ENCODE measurements at regions not wholly inside any gene's neighbourhood (a gene's known extent, or its start where the extent isn't known, plus 50 kb on each side); places are given as distances from the start of the nearest gene placed in this dataset.

DNA sequence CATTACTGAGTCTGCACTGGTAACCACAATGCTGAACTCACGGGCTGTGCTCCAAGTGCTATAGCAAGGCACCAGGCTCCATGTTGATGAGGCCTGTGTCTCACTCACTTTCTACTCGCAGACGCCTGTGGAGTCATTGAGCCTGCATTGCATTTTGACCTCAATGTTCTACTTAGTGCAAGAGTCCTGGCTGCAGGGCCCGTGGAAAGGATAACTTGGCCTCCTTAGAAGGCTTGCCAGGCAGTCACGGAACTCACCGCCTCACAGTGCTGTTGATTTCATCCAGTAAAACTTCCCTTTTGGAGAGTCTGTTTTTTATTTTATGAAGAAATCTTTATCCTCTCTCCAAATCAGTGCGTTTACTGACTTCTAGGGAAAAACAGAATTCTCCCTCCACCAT lies 290.4 kb downstream of the RNF144A start:
- intact Hi-C loops (cut with micrococcal nuclease) = no loop called here

DNA sequence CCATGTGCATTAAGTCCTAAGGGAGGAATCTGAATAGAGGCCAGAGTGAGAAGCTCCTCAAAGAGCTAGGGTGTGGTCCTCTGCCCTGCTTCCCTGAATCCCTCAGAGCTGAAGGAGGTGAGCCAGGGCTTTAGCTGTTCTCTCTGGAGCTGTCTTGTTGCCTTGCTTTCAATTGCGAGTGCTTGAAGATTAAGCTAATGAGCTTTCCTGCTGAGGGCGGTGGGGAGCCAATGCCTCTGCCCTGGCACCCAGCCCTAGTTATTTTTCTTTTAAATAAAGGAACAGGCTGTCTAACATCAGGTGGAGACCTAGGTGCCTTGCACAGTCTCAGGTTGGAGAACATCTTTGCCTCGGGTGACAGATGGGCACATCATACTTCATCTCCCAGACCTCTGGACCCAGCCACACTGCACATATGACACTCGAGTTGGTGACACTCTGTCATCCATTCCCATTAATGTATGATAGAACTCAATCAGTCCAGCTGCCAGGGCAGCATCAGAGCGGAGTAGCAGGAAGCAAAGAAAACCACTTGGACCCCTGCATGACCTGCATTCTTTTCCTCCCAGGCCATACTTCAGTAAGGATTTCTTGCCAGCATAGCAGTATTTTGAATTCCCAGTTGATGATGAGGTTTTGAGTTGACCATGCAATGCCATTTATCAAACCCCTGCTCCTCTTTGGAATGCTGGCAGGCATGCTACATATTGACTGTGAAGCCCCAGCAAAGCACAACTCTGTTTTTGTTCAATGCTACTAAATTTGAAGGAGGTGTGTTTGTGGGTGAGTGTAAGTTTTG lies 292.7 kb downstream of the RNF144A start:
- intact Hi-C loops (cut with micrococcal nuclease) = no loop called here

DNA sequence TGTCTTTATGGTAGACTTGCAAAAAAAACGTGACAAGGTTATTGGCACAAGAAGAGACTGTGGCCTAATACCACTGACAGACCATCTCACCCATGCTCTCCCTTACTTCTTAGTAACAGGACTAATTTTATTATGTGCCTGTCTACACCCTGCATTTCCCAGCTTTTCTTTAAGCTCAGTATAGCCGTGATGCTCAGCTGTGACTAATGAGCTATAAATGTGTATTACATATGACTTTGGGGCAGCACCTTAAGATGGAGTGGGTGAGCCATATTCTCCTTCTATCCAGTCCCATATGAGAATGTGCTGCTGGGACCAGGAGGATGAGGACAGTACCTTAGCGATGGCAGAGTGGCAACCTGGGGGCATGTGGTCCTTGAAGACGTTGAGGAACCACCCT lies 293.5 kb downstream of the RNF144A start:
- intact Hi-C loops (cut with micrococcal nuclease) = no loop called here

DNA sequence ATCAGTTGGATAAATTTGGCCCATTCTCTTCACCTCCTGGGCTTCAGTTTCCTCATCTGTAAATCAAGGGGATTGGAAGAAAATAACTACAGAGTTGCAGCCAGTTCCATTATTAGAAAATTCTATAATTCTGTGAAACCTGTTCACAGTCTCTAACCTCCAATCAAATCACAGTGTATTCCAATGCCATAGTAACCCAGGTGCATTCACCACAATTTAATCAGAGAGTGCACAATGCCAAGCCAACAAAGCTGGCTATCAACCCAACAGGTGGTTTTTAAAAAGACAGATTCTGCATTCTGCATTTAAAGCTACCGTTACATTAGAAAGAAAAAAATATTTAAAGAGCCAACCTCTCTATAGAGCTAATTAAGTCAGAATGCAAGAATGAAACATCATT lies 308.6 kb downstream of the RNF144A start:
- intact Hi-C loops (cut with micrococcal nuclease) = no loop called here

DNA sequence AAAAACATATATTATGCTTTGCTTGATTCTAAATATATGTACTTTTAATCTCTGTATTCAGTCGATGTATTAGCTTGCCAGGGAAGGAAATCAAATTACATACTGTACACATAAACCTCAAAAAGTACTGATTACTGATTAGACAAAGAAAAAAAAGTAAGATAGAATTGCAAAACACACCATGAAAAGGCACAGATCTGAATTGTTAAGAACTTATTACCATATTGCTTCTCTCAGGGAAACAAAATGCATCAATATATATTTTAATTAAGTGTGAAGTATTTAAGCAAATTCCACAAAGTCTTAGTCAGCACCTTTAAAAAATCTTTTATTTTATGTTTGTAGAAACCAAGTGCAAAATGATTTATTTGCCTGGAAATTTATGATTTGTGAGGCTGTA lies 309.3 kb downstream of the RNF144A start:
- intact Hi-C loops (cut with micrococcal nuclease) = no loop called here

DNA sequence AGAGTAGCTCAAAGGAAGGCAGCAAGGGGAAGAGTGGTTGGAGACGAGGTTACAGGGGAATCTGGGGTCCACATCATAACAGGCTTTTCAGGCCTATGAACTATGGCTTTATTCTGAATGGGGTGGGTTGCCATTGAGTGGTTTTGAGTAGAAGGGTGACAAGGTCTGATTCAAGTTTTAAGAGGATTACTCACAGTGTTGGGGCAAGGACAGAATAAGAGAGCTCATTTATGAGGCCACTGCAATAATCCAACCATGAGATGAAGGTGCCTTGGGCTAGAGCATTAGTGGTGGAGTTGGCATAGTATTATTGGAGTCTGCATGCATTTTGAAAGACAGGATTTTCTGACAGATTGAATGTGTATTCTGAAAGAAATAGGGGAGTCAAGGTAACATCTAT lies 315.9 kb downstream of the RNF144A start:
- intact Hi-C loops (cut with micrococcal nuclease) = no loop called here

DNA sequence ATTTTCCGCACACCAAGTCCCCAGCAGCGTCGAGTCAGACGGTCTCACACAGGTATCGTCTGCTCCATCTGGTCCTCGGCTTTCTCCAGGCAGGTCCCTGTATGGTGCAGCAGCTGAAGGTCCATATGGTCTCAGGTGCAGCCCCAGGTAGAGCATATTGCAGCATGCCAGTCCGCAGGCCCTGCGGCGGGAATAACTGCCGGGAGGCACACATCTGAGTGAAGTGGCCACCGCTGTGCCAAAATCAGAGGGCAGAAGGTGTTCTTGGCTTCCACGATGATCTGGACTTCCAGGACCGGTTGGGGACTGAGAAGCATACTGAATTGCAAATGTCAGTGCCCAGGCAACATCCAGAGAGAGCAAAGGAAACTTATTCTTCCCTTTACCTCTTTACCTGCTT lies 320.3 kb downstream of the RNF144A start:
- intact Hi-C loops (cut with micrococcal nuclease) = no loop called here

DNA sequence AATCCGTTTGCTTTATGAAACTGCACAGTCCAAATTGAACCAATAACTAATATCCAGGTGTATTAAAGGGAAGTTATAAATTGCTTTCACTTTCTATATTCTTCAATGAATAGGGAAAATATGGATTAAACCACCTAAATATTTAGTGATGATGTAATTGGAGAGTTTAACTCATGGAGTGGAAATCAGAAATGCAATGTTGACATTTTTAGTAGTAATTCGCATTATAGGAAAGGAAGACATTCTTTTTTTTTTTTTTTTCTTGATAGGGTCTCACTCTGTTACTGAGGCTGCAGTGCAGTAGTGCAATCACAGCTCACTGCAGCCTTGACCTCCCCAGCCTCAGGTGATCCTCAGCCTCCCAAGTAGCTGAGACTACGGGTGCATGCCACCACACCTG lies 321.9 kb downstream of the RNF144A start:
- intact Hi-C loops (cut with micrococcal nuclease) = no loop called here

DNA sequence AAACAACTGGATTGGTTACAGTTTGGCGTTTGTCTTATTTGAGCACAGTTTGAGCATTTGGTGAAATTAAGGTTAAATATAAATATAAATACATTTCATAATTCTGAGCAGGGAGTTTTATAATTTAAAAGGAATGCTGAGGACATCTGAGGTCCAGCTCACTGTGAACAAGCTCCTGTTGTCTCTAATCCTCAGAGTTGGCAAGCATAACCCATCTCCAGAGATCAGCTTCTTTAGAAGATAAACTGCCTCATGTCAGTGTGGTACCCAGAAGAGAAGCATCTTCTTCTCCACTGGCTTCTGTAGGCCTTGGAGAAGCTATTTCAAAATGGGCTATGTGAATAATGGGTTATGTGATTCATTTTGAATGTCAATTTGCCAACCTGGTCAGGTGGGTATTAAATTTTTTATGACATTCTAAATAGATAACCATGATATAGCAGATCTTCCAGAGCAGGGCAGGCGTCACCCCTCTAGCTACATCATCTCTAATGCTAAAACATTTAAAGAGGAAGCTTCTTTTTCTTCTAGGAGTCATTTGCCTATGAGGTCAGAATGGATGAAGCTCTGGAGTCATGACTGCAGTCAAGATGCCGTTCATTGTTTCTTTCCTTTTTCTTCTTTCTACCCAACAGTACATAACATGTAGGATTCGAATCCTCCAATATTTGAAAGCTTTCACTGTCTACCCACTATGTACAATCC lies 324.0 kb downstream of the RNF144A start:
- intact Hi-C loops (cut with micrococcal nuclease) = no loop called here

DNA sequence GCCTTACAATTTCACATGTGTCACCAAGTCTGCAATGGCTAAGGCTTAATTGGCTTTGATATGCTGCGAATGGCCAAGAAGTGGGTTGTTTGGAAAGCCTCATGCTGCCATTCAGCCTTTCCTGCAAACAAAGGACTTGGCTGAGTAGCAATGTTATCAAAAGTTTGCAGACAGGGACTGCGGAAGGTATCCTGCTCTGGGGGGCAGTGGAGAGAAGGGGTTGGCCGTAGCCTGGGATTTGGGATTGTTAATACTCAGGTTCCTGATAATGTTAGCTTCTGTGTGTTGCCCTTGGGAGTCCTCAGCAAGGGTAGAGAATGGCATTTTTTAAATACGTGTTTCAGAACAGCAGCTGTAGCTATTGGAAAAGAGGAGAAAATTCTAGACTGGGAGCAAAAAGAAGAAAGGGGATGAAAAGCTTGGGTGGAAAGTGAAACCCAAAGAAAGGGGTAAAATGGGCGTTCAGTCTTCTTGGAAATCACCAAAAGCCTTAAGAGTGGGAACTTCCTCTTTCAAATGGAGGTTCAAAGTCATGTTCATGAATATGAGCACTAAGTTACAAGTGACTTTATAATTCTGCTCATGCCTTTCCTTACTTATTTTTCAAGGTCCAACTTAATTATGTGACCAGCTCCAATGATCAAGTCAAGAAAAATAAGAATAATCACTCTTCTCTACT lies 325.1 kb downstream of the RNF144A start:
- intact Hi-C loops (cut with micrococcal nuclease) = no loop called here

DNA sequence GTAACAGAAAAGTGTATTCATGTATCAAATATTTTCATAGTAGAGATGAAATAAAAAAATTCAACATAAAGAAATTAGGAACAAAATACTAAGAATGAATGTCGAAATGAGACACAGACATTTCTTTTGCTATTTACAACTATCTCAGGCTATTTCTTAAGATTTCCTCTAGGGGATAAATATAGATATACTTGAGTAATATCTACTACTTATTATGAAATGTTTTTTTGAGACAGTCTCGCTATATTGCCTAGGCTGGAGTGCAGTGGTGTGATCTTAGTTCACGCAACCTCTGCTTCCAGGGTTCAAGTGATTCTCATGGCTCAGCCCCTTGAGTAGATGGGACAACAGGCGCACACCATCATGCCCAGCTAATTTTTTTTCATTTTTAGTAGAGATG lies 326.1 kb downstream of the RNF144A start:
- intact Hi-C loops (cut with micrococcal nuclease) = no loop called here

DNA sequence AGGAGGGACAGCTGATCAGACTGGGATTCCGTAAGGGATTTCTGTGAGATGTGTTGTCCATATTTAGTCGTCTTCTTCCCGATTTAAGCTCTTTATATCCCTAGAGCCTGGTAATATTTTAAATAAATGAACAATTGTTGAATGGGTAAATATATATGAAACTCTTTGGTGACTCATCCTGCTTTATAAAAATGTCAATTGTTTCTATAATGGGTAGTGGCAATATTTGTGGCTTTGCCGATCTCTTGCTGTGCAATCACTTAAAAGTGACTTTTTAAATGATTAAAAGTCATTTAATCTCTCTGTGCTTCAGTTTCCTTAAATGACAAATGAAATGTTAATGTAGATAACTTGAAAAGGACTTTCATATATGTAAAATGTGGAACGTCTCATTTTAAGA lies 339.2 kb downstream of the RNF144A start:
- intact Hi-C loops (cut with micrococcal nuclease) = no loop called here

DNA sequence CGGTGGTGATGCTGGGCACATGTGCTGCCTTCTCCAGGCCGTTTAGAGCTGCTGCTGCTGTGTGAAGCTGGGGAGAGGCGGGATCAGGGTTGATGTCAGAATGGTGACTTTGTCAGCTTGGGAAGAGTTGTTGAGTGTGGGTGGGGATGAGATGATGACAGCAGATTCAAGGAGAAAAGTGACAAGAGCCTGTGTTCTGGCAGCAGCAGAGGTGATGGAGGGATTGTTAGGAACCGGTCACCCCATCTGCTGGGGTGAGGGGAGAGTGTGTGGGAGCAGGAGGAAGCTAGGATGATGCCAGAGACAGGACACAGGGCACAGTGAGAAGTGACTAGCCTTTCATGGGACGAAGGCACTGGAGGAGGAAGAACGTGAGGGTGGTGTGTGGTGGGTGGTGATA lies 345.5 kb downstream of the RNF144A start:
- intact Hi-C loops (cut with micrococcal nuclease) = no loop called here

DNA sequence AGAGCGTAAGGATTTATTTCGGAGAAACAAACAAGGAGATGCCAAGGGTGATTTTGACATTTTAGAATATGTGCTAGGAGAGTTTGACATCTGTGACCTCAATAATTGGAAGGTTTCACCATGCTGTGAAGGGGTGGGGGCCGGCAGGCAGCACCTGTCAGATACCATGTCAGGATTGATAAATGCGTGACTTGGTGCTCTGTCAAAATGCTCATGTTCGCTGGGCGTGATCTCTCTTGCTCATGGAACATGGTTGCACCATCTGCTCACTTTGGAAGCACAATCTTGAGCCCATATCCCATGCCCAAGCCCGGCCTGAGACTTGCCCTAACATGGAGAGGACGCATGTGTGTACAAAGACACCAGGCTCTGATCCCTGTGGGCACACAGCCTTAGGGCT lies 347.6 kb downstream of the RNF144A start:
- intact Hi-C loops (cut with micrococcal nuclease) = no loop called here

DNA sequence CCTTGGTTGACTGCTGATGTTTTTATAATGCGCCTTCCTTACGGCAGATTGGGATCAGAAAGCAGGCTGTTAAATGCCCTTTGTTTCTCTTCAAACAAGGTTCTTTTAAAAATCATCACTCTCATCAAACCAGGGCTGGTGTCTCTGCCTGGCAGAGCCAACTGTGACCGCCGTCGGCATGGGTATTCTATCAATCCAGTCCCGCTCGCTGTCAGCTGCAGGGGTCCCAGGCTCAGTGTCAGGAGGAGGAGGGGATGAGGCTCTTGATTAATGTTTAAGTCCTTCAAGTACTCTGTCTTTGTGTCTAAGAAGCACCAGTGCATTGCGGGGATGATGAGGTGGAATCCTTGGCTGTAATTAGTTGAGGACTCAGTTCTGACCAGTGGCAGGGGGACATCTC lies 348.1 kb downstream of the RNF144A start:
- intact Hi-C loops (cut with micrococcal nuclease) = no loop called here

DNA sequence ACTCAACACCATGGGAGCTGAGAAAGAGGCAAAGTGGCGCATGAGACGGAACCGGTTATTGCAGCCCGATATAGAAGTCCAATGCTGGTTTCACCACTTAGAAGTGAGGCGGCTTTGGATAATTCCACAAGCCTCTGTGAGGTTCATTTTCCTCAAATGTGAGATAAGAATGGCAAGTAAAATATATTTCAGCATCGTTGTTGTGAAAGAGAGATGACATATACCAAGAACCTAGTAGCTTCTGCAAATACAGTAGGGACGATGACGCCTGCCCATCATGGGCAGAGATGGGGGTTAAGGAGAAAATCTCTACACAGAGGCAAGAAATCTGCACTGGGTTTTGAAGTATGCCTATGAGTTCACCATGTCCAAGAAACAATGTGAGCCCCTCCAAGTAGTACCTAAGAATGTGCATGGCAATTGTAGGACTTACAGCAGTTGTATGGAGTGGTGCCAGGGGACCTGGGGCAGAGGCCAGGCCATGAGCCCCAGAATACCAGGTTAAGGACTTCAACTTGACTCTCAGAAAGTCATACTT lies 352.0 kb downstream of the RNF144A start:
- intact Hi-C loops (cut with micrococcal nuclease) = no loop called here

DNA sequence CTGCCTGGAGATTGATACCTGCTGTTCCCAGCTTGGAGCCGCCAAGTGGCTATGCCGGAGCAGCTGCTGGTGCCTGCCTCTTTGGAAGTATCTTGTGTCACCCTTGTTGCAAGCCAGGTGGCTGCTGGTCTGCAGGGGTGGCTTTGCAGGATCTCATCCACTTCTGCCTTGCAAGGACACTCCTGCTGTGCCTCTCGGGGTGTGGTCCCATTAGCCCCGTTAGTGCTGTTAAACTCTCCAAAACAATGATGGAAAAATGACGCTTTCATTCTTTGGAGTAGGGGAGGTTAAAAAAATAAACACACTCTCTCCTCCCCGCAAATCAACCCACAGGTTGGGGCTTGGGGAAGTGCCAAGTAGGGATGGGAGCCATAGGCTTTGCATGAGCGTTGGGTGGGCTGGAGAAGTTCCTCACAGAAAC lies 352.8 kb downstream of the RNF144A start:
- intact Hi-C loops (cut with micrococcal nuclease) = no loop called here

DNA sequence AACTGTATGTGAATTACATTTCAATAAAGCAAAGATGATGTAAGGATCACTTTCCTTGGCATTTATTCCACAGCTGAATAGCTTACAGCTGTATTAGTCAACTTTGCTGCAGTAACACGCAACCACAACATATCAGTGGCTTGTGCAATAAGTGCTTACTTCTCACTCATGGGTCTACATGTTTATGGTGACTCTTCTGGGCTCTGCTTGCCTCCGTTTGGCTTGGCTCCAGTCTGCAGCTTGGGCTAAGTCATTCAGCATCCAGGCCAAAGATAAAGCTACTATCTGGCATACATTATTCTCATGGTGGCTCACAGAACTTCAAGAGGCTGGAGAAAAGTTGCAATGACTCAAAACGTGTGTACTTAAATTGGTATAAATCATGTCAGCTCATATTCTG lies 355.0 kb downstream of the RNF144A start:
- intact Hi-C loops (cut with micrococcal nuclease) = no loop called here

DNA sequence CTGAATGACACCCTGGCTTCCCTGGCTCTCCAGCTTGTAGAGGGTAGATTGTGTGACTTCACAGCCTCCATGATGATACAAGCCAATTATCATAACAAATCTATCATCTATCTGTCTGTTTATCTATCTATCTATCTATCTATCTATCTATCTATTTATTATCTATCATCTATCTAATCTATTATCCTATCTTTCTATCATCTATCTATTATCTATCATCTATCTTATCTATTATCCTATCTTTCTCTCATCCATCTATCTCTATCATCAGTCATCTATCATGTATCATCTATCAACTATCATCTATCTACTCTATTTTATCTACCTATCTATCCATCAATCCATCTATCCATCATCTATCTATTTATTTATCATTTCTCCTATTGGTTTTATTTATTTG lies 361.8 kb downstream of the RNF144A start:
- intact Hi-C loops (cut with micrococcal nuclease) = no loop called here

DNA sequence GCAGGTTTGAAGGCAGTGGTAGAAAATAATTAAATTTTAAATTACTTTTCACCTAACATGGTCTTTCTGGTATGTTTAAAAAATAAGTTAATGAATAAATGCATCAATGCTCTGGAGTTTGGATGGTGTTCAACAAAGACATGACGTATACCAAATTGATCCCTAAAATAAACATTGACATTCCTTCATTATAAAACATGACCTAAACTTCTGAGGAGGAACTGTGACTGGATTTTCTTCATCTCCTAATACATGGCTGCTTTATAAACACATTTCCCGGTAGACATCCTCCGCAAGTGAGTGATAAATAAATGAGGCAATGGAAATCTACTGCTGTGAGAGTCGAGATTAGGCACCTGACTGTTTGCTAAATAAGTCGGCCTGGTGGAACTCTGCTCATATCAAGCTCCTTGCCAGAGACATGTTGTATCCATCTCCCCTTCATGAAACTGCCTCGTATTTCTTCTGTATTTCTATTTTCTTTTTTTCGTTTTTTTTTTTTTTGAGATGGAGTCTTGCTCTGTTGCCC lies 362.3 kb downstream of the RNF144A start:
- intact Hi-C loops (cut with micrococcal nuclease) = no loop called here

DNA sequence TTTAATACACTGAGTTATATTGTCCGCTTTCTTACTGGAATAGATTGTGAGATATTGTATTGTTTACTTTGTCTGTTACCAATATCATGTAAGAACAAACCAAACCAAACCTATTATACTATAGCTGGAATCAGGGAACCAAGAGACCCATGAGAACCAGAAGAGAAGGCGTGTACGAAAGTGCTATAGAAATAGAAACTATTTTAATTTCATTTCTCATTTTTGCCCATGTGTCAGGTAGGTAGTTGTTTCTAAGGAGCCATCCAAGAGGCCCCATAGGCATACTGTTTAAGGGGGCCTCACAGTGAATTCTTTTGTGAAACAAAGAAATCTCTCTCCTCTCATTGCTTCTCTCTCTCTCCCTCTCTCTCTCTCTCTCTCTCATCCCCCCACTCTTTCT lies 363.6 kb downstream of the RNF144A start:
- intact Hi-C loops (cut with micrococcal nuclease) = no loop called here

Data from T-helper 1 cell treated with Interleukin-12 subunit alpha and Interleukin-12 subunit beta and Interleukin-4 antibody, amounts not matched to agents 30 ng/mL and 1 ng/mL, for 36 hours (primary cell).